Activated naive CD8-positive, alpha-beta T cell treated with anti-CD3 and anti-CD28 coated beads for 36 hours (primary cell): ENCODE measurements at regions not wholly inside any gene's neighbourhood (a gene's known extent, or its start where the extent isn't known, plus 50 kb on each side); places are given as distances from the start of the nearest gene placed in this dataset.

Source experiments
- DNase-seq: peaks from one replicate; pipeline ENCODE4 v3.0.0; 2021
- H3K27ac Mint-ChIP-seq: one replicate; pipeline ENCODE4 v1.8.0; 2022; ENCODE audit warnings: mild to moderate bottlenecking, moderate library complexity, mixed read lengths
- H3K27me3 Mint-ChIP-seq: one replicate; pipeline ENCODE4 v1.8.0; 2022; ENCODE audit warnings: mild to moderate bottlenecking, mixed read lengths
- H3K36me3 Mint-ChIP-seq: one replicate; pipeline ENCODE4 v1.8.0; 2021; ENCODE audit warnings: mild to moderate bottlenecking, mixed read lengths
- H3K4me1 Mint-ChIP-seq: one replicate; pipeline ENCODE4 v1.8.0; 2021; ENCODE audit warnings: mixed read lengths
- H3K4me3 Mint-ChIP-seq: one replicate; pipeline ENCODE4 v1.8.0; 2022; ENCODE audit warnings: mild to moderate bottlenecking, moderate library complexity, mixed read lengths
- H3K9me3 Mint-ChIP-seq: one replicate; pipeline ENCODE4 v1.8.0; 2022; ENCODE audit warnings: mixed read lengths

DNA sequence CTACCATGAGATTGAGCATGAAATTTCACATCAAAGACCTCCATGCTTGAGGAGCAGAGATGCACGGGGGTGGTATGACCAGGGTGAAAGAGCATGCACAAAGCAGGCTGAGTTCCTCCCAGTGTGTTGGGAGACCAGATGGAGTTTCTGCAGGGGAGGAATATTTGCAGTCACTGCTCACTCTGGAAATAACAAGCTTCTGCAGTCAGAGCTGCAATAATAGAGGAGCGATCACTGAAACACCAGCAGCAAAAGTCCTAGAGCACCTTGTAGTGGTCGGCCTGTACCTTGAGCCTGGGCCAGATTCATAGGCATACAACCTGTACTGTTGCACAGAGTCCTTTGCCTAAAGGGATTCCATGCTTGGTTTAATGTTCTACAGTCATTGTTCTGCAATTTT is 184.5 kb upstream of the SP8 start:
- no peaks in the 10 kb centered on the region for H3K4me1 Mint-ChIP-seq
- H3K4me3 Mint-ChIP-seq: no peak overlapping the region
- no peaks in the 10 kb centered on the region for H3K9me3 Mint-ChIP-seq
- no peak overlapping the region for H3K27ac Mint-ChIP-seq
- H3K36me3 Mint-ChIP-seq: no peaks in the 10 kb centered on the region
- no peaks in the 10 kb centered on the region for H3K27me3 Mint-ChIP-seq
- DNase-seq: no peak

DNA sequence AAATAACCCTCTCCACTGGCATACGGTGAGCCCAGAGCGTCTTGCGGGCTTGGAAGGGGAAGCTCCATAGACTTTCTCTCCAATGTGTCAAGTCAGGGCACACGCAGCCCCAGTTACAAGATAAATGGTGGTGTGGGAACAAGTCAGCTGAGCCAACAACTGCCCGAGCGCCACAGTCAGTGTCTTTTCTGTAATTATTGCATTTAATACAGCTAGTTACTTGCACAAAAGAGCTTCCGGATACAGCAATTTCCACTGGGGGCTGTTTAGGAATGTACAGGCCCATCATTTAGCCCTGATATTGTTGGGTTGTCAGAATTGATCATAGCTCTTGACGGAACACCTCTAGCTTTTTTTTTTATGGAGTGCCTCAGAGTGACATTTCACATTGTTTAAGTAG is 193.5 kb upstream of the SP8 start:
- Mint-ChIP-seq H3K9me3 (no peaks in the 10 kb centered on the region), H3K27ac (no peak overlapping the region), H3K27me3 (peaks cover 10% of the 10 kb centered on the region), H3K4me3 (no peak overlapping the region), H3K36me3 (no peaks in the 10 kb centered on the region), H3K4me1 (no peaks in the 10 kb centered on the region)
- DNase-seq: no peak

DNA sequence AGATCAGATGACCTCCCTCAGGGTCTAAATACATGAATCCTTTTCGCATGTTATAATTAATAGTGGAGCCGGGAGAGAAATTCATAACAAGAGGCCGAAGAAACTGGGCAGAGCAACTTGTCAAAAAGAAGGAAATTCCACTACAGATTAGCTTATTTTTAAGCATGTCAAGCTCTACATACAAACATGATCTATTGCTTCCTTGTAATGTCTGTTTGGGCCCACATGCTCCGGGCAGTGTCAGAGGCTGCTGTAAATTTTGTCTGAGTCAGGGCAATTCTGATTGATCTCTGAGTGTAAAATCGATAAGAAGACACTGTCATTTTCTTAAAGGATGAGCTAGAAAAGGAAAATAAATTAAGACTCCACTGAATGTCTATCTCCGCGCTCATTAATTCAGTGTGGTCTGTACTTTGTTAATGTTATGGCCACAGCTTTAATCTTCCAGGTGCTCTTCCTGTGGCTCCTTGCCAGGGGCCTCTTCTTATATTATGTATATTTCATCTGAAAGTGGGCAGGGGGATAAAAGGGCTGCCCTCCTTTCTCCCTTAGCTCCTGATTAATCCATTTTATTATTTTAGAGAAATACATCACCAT is 194.1 kb upstream of the SP8 start:
- Mint-ChIP-seq H3K9me3 (no peaks in the 10 kb centered on the region), H3K27ac (no peak overlapping the region)

DNA sequence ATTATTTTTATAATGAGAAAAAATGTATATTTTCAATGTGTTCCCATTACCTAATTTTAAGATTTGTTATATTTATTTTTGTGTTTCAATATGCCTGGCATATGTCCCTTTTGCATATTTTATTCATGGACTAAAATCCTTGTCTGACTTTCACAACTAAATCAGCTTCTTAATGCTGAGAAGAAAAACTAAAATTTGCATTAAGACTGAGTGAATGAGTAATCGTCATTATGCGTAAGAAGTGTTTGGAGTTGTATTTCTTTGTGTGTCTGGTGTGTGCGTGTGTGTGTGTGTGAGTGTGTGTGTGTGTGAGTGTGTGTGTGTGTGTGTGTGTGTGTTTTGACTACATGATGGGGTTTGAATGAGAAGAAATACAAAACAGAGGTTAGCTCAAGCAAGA is 201.7 kb upstream of the SP8 start:
- H3K36me3 Mint-ChIP-seq: no peaks in the 10 kb centered on the region
- H3K9me3 Mint-ChIP-seq: peaks cover 2% of the 10 kb centered on the region
- no peak overlapping the region for H3K27ac Mint-ChIP-seq

More for the DNA sequence above, 194.1 kb upstream of the SP8 start:
- Mint-ChIP-seq H3K4me3 (no peak overlapping the region), H3K27me3 (peaks cover 10% of the 10 kb centered on the region), H3K36me3 (no peaks in the 10 kb centered on the region), H3K4me1 (no peaks in the 10 kb centered on the region)
- no peak for DNase-seq

DNA sequence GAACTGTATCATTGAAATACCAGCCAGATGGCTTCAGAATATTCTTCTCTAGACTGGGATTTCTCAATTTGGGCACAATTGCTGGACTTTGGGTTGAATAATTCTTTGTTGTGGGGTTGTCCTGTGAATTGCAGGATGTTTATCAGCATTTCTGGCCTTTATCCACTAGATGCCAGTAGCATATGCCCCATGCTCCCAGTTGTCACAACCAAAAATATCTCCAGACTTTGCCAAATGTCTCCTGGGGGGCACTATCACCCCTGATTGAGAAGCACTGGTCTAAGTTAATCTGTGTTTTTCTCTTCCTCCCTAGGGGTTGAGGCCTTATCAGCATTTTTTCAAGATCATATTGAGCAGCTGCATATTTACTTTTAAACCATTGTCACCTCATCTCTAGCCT is 204.9 kb upstream of the SP8 start:
- DNase-seq: no peak
- no peaks in the 10 kb centered on the region for H3K36me3 Mint-ChIP-seq
- no peaks in the 10 kb centered on the region for H3K4me1 Mint-ChIP-seq
- no peaks in the 10 kb centered on the region for H3K27me3 Mint-ChIP-seq
- H3K27ac Mint-ChIP-seq: no peak overlapping the region
- H3K4me3 Mint-ChIP-seq: no peak overlapping the region
- peaks cover 4% of the 10 kb centered on the region for H3K9me3 Mint-ChIP-seq

More for the DNA sequence above, 201.7 kb upstream of the SP8 start:
- no peak for DNase-seq
- Mint-ChIP-seq H3K4me1 (no peaks in the 10 kb centered on the region), H3K27me3 (peaks cover 4% of the 10 kb centered on the region), H3K4me3 (no peak overlapping the region)

DNA sequence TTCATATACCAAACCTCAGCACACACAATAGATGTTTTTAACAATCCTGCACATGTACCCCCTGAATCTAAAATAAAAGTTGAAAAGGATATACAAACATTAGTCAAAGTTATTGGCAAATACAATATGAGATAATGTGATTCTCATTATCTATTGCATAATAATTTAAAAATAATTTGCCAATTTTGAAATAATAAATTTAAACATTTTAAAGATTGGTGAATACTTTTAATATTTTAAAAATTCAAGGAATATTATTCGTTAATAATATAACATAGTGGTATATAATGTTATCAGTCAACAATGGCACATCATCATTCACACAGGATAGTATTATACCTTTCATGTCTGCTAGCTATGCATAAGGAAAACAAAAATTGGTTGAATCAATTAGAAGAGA is 207.0 kb upstream of the SP8 start:
- H3K4me3 Mint-ChIP-seq: no peak overlapping the region
- DNase-seq: no peak
- H3K27me3 Mint-ChIP-seq: no peaks in the 10 kb centered on the region
- peaks cover 4% of the 10 kb centered on the region for H3K9me3 Mint-ChIP-seq
- H3K27ac Mint-ChIP-seq: no peak overlapping the region
- H3K36me3 Mint-ChIP-seq: no peaks in the 10 kb centered on the region
- no peaks in the 10 kb centered on the region for H3K4me1 Mint-ChIP-seq

DNA sequence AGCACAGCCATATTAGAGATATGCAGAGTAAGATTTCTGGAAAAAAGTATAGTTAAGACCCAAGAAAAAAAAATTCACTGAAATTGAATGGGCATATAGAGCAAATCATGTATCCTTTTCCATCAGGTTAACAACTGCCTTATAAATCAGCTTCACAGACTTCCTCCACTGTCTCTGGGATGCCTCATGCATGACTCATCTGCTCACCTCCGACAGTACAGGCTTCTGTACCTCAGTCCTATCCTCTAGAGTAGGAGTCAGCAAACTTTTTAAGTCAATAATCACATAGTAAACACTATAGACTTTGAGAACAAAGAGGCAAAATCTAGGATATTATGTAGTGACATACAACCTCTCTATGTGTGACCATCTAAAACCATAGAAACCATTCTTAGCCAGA is 211.6 kb upstream of the SP8 start:
- Mint-ChIP-seq H3K27me3 (no peaks in the 10 kb centered on the region), H3K36me3 (no peaks in the 10 kb centered on the region), H3K27ac (no peak overlapping the region), H3K4me3 (no peak overlapping the region), H3K4me1 (no peaks in the 10 kb centered on the region), H3K9me3 (peaks cover 6% of the 10 kb centered on the region)
- no peak for DNase-seq

DNA sequence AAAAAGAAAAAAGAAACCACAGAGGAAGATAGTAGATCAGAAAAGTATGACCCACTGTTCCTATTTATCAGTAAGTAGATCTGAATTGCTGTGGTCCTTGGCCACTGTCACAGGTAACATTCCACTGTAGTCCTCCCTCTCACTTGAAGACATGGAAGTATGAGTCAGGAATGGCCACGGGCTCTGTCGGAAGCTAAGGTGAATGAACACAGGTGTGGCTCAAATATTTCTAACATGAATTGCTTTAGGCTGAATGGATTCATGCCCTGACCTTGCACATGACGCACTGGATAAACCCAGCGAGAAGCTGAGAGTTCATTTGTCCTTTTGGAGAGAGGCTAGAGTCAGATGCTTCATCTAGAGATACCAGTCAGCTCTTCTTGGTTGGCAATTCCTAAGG is 224.5 kb upstream of the SP8 start:
- H3K4me1 Mint-ChIP-seq: no peaks in the 10 kb centered on the region

DNA sequence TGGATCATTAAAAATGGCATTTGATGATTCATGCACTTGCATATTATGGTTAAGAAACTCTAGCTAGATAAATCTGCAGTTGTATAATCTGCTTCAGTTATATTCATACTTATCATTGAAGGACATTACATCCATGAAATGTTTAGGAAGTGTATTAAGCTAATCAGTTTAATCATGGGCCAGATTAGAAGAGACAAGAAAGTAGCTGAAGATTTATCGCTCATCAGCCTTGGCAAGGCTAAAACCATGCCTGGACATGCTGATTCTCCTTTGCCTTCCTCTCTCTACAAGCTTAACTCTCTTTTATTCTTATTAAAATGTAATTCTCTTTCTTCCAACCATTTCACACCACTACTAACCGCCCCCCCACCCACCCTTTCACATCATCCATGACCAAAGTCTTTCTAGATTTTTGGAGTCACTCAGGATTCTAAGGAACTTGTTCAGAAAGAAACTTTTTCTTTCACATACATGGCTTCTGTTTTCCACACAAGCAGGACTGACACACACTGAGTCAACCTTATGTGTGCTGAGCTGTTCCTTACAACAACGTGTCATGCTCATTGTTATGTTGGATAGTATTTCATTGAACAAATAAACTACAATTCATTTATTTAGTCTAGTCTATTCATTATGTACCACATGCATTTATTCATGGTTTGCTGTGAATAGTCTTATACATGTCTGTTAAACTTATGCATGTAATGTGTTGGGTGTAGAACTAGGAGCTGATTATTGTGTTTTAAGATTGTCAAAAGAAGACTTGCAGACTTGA is 227.3 kb upstream of the SP8 start:
- Mint-ChIP-seq H3K36me3 (no peaks in the 10 kb centered on the region), H3K9me3 (peaks cover 2% of the 10 kb centered on the region), H3K4me3 (no peak overlapping the region), H3K4me1 (no peaks in the 10 kb centered on the region), H3K27me3 (no peaks in the 10 kb centered on the region), H3K27ac (no peak overlapping the region)
- DNase-seq: no peak

More for the DNA sequence above, 224.5 kb upstream of the SP8 start:
- Mint-ChIP-seq H3K27me3 (no peaks in the 10 kb centered on the region), H3K9me3 (peaks cover 4% of the 10 kb centered on the region), H3K36me3 (no peaks in the 10 kb centered on the region), H3K27ac (no peak overlapping the region), H3K4me3 (no peak overlapping the region)
- no peak for DNase-seq

DNA sequence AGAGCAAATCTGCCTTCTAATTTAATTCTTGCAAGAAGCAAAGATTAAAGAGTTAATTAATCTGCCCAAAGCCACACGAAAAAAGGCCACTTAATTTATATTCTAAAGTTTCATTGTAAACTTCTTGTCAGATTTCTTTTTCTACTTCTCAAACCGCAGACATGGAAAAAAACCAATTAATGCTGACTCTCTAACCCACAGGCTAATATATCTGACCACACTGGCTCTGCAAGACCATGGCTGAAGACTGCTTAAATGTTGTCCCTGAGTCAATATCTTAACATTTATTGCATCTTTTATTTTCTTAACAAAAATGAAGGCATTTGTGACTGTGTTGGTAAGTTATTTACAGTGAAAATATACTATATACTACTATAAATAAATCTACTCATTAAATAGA is 234.0 kb upstream of the SP8 start:
- H3K4me3 Mint-ChIP-seq: no peak overlapping the region
- no peak overlapping the region for H3K27ac Mint-ChIP-seq
- H3K9me3 Mint-ChIP-seq: peaks cover 2% of the 10 kb centered on the region
- no peaks in the 10 kb centered on the region for H3K4me1 Mint-ChIP-seq
- no peaks in the 10 kb centered on the region for H3K36me3 Mint-ChIP-seq
- DNase-seq: no peak
- no peaks in the 10 kb centered on the region for H3K27me3 Mint-ChIP-seq

DNA sequence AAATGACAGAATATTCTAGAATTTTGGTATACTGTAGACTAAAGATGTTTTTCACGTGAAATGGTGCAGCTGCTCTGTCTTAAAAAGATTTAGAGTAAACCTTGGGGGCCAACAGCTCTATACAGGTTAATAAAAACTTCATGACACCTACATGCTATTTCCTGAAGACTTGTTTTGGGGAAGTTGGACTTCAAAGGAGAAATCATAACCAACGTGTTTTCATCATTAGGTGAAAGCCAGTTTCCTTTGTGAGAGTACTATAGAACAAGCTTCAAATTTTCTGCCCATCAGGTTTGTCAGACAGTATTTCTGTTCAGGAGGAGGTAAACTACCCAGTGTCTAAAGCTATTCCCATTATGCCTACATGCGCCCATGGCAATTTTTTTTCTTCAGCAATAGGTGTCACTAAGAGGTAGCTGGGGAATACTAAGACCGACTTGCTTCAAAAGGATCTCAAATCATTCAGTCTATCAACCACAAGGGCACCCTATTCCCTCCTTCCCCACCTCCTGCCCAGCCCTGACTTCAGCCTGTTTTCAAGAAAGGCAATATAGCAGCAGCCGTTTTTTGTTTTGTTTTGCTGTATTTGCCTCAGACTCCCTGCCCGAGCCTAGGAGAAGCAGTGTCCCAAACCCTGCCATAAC is 237.3 kb upstream of the SP8 start:
- Mint-ChIP-seq H3K27me3 (no peaks in the 10 kb centered on the region), H3K4me3 (no peak overlapping the region), H3K27ac (no peak overlapping the region), H3K9me3 (peaks cover 2% of the 10 kb centered on the region), H3K36me3 (no peaks in the 10 kb centered on the region), H3K4me1 (no peaks in the 10 kb centered on the region)
- no peak for DNase-seq

DNA sequence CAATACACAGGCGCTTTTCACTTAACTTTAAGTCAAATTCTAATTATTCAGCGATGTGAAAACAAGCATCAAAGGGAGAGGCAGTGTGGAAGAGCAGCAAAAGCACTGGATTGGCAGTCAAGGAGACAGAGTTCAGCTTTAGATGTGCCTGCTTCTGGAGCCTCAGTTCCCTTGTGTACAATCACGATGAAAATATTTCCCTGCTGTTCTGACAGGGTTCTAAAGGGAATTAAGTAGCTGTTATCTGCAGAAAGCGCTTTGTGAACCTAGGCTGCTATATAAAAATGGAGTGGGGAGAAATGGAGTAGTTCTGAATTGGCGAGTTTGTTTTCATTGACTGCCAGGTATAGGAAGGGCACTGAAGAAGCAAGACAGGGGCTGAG is 237.8 kb upstream of the SP8 start:
- H3K4me1 Mint-ChIP-seq: no peaks in the 10 kb centered on the region
- H3K9me3 Mint-ChIP-seq: peaks cover 2% of the 10 kb centered on the region
- no peak for DNase-seq
- H3K27me3 Mint-ChIP-seq: no peaks in the 10 kb centered on the region
- no peak overlapping the region for H3K4me3 Mint-ChIP-seq
- no peaks in the 10 kb centered on the region for H3K36me3 Mint-ChIP-seq
- H3K27ac Mint-ChIP-seq: no peak overlapping the region

DNA sequence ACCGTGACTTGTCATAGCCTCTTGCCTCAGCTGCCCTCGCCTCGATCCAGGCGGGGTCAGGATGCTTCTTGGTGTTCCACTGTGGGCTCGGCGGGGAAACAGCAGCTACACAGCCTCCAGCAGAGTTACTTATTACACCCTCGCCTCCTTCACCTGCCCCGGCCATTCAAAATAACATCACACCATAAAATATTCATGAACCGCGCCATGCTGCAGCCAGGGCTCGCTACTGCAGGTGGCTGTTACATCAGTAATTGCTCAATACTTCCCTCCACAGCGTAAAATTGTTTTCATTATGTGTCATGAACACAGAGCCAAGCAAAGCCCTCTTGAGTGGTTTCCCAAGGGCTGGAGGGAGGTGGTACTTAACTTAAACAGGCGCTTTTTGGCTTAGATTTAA is 241.5 kb upstream of the SP8 start:
- Mint-ChIP-seq H3K4me1 (no peaks in the 10 kb centered on the region), H3K27me3 (no peaks in the 10 kb centered on the region), H3K9me3 (peaks cover 2% of the 10 kb centered on the region), H3K4me3 (no peak overlapping the region), H3K27ac (no peak overlapping the region), H3K36me3 (no peaks in the 10 kb centered on the region)
- DNase-seq: no peak

DNA sequence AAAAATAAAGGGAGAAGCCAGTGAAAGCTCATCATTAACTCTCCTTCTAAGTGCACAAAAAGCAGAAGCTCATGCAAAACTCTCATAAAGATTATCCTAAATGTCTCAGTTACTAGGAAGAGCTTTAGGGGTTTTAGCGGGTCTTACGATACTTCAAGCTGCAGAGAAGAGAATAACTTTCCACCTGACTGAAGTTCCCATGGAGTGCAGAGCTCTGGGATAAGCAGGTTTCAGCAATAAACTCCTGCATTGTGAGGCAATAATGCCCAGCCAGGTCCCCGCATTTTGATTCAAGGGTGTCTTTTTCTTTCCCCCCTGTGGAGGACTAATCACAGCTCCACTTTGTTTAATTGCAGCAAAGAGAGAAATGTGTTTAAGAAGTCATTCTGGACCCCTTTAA is 241.9 kb upstream of the SP8 start:
- DNase-seq: no peak
- Mint-ChIP-seq H3K9me3 (no peaks in the 10 kb centered on the region), H3K4me3 (no peak overlapping the region), H3K4me1 (no peaks in the 10 kb centered on the region), H3K36me3 (no peaks in the 10 kb centered on the region), H3K27me3 (no peaks in the 10 kb centered on the region), H3K27ac (no peak overlapping the region)

DNA sequence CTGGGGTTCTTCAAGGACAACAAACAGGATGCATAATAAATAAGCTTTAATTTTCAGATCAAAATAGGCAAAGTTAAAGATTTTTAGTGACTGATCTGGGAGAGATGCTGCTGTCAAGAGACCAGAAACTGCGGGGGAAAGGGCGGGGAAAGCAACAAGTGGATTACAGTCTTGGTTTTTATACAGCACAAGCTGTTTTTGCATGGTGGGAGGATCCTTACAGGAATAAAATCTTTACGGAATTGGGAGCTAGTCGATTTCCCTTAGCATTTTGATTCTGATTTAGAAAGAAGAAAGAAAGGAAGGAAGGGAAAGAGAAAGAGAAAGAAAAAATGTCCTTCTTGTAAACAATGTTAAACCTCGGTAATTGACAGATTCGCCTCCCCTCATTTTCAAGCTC is 242.3 kb upstream of the SP8 start:
- Mint-ChIP-seq H3K4me3 (no peak overlapping the region), H3K9me3 (no peaks in the 10 kb centered on the region), H3K4me1 (no peaks in the 10 kb centered on the region), H3K27ac (no peak overlapping the region), H3K27me3 (no peaks in the 10 kb centered on the region), H3K36me3 (no peaks in the 10 kb centered on the region)
- no peak for DNase-seq
